ENCODE measurements at regions not wholly inside any gene's neighbourhood (a gene's known extent, or its start where the extent isn't known, plus 50 kb on each side); places are given as distances from the start of the nearest gene placed in this dataset.

DNA sequence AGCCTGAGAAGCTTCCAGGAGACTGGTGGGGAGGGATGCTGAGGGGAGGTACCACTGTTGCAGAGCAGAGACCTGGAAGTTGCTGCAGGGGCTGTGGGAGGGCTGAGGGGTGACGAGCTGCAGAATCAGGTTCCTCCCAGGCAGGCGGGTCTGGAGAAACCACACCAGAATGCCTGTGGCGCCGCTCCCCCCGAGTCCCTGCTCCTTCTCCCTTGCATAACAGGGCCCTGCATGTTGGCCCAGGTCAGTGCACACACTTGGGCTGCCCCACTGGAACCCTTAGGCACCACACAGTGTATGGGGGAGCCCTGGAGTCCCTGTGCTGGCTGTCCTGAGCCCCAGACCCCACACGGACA lies 60.4 kb downstream of the ARL4C start:
- no peak for ATAC-seq
- POLR2A ChIA-PET: no interaction called here
- no peaks in the 10 kb centered on the region for H3K4me1 ChIP-seq (ENCODE audit: control insufficient read depth in 1 of 2, insufficient read depth in 2 of 2, low read length in 2 of 2)

More for the DNA sequence above, 60.4 kb downstream of the ARL4C start:
- TF ChIP-seq ZFX (IDR thresholded peaks at IDR 0.05) (no peak), YY1 (IDR thresholded peaks at IDR 0.05; ENCODE audit: extremely low read depth, insufficient replicate concordance, low read depth, low read length) (no peak), CEBPB (IDR thresholded peaks at IDR 0.05; ENCODE audit: low read depth) (no peak), RAD21 (IDR thresholded peaks at IDR 0.05; ENCODE audit: low read depth) (no peak), POLR2A (IDR thresholded peaks at IDR 0.05; ENCODE audit: borderline replicate concordance, extremely low read depth, insufficient read depth, insufficient read length) (no peak), SRF (IDR thresholded peaks at IDR 0.05; ENCODE audit: low read depth) (no peak), EZH2phosphoT487 (IDR thresholded peaks at IDR 0.05; ENCODE audit: borderline replicate concordance) (no peak), CBX3 (IDR thresholded peaks at IDR 0.05; ENCODE audit: low read depth) (no peak), JUND (IDR thresholded peaks at IDR 0.05) (no peak), SP1 (IDR thresholded peaks at IDR 0.05; ENCODE audit: low read depth) (no peak), ZNF274 (IDR thresholded peaks at IDR 0.05; ENCODE audit: low read depth, low read length) (no peak), POLR2AphosphoS5 (IDR thresholded peaks at IDR 0.05; ENCODE audit: low read depth, low read length) (no peak), TCF7L2 (IDR thresholded peaks at IDR 0.05; ENCODE audit: borderline replicate concordance, extremely low read depth, insufficient read depth, insufficient read length) (no peak), EZH2 (IDR thresholded peaks at IDR 0.05) (no peak), SIN3A (IDR thresholded peaks at IDR 0.05; ENCODE audit: low read depth) (no peak), EGR1 (IDR thresholded peaks at IDR 0.05; ENCODE audit: low read depth) (no peak)
- TF ChIP-seq, protein P1, sequence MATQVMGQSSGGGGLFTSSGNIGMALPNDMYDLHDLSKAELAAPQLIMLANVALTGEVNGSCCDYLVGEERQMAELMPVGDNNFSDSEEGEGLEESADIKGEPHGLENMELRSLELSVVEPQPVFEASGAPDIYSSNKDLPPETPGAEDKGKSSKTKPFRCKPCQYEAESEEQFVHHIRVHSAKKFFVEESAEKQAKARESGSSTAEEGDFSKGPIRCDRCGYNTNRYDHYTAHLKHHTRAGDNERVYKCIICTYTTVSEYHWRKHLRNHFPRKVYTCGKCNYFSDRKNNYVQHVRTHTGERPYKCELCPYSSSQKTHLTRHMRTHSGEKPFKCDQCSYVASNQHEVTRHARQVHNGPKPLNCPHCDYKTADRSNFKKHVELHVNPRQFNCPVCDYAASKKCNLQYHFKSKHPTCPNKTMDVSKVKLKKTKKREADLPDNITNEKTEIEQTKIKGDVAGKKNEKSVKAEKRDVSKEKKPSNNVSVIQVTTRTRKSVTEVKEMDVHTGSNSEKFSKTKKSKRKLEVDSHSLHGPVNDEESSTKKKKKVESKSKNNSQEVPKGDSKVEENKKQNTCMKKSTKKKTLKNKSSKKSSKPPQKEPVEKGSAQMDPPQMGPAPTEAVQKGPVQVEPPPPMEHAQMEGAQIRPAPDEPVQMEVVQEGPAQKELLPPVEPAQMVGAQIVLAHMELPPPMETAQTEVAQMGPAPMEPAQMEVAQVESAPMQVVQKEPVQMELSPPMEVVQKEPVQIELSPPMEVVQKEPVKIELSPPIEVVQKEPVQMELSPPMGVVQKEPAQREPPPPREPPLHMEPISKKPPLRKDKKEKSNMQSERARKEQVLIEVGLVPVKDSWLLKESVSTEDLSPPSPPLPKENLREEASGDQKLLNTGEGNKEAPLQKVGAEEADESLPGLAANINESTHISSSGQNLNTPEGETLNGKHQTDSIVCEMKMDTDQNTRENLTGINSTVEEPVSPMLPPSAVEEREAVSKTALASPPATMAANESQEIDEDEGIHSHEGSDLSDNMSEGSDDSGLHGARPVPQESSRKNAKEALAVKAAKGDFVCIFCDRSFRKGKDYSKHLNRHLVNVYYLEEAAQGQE (IDR thresholded peaks at IDR 0.05; ENCODE audit: low read depth): no peak
- TF ChIP-seq, protein P2, sequence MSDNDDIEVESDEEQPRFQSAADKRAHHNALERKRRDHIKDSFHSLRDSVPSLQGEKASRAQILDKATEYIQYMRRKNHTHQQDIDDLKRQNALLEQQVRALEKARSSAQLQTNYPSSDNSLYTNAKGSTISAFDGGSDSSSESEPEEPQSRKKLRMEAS (IDR thresholded peaks at IDR 0.05): no peak
- H3K9me3 ChIP-seq (ENCODE audit: control insufficient read depth in 1 of 2, insufficient read depth in 1 of 2, low read depth in 1 of 2, low read length in 2 of 2): no peaks in the 10 kb centered on the region
- CTCF ChIA-PET: no interaction called here
- H3K27ac ChIP-seq (ENCODE audit: low read depth, low read length): no peak overlapping the region
- no peak overlapping the region for H3K4me2 ChIP-seq (ENCODE audit: low read length)
- RAD21 ChIA-PET (ENCODE audit: low non-redundant PET in 1 of 2, low total read pairs in 2 of 2, uncharacterized antibody in 2 of 2, unreplicated experiment in 2 of 2): no interaction called here
- H2AFZ ChIP-seq (ENCODE audit: low read depth, low read length, poor library complexity, severe bottlenecking): no peak overlapping the region
- H3K9me2 ChIP-seq (ENCODE audit: insufficient read depth): no peaks in the 10 kb centered on the region
- no TSS peak for BruUV-seq (replicated peaks)
- no peak for DNase-seq (ENCODE audit: low read depth, low spot score)
- H3K79me2 ChIP-seq (ENCODE audit: insufficient read depth, low read length): no peaks in the 10 kb centered on the region
- H3K36me3 ChIP-seq (ENCODE audit: control insufficient read depth in 1 of 2, insufficient read depth in 2 of 2, low read length in 2 of 2): no peaks in the 10 kb centered on the region
- intact Hi-C loops (cut with micrococcal nuclease): no loop called here
- H3K4me3 ChIP-seq (replicated peaks in 1 of 2; ENCODE audit: low read depth in 1 of 2, low read length in 2 of 2): no peak overlapping the region
- H3K9ac ChIP-seq (ENCODE audit: low read length): no peak overlapping the region
- no peaks in the 10 kb centered on the region for H3K27me3 ChIP-seq (ENCODE audit: insufficient read depth, low read length)
- H4K20me1 ChIP-seq (ENCODE audit: insufficient read depth): no peaks in the 10 kb centered on the region

All from HCT116 (cell line).